Activated T-cell treated with anti-CD3 and anti-CD28 coated beads, Interleukin-2, amount 50 U/mL, for 1 hour (primary cell): ENCODE measurements at regions not wholly inside any gene's neighbourhood (a gene's known extent, or its start where the extent isn't known, plus 50 kb on each side); places are given as distances from the start of the nearest gene placed in this dataset.

Experiments
- DNase-seq: peaks from one replicate; pipeline ENCODE4 v3.0.0-alpha.2; 2020

- DNase-seq, result no peak
These were observed 139.6 kb upstream of the UNC5B start for GRCh38 chr10:71072823-71073210.

GRCh38 chr10:71073451-71074175 lies 138.8 kb upstream of the UNC5B start:
- no peak for DNase-seq

GRCh38 chr10:71074176-71074755 lies 138.1 kb upstream of the UNC5B start:
- DNase-seq, result no peak

GRCh38 chr10:71075086-71075758 lies 137.1 kb upstream of the UNC5B start:
- peak; percentile 2 for DNase-seq

GRCh38 chr10:71075759-71076472 lies 136.5 kb upstream of the UNC5B start:
- no peak for DNase-seq

GRCh38 chr10:71076473-71077142 lies 135.8 kb upstream of the UNC5B start:
- no peak for DNase-seq

GRCh38 chr10:71077143-71077581 lies 135.2 kb upstream of the UNC5B start:
- DNase-seq, result no peak

- no peak for DNase-seq
These were observed 134.4 kb upstream of the UNC5B start for GRCh38 chr10:71077796-71078453.

GRCh38 chr10:71078454-71079145 lies 133.8 kb upstream of the UNC5B start:
- DNase-seq, result no peak

GRCh38 chr10:71079761-71080380 lies 132.5 kb upstream of the UNC5B start:
- no peak for DNase-seq

GRCh38 chr10:71080381-71081228 lies 131.8 kb upstream of the UNC5B start:
- no peak for DNase-seq

GRCh38 chr10:71081229-71081560 lies 131.2 kb upstream of the UNC5B start:
- no peak for DNase-seq

GRCh38 chr10:71081912-71082311 lies 130.5 kb upstream of the UNC5B start:
- DNase-seq, result no peak

- no peak for DNase-seq
These were observed 129.2 kb upstream of the UNC5B start for GRCh38 chr10:71082960-71083715.

- no peak for DNase-seq
These were observed 128.7 kb upstream of the UNC5B start for GRCh38 chr10:71083716-71083975.

GRCh38 chr10:71084061-71084817 lies 128.1 kb upstream of the UNC5B start:
- no peak for DNase-seq

- DNase-seq, result no peak
These were observed 127.6 kb upstream of the UNC5B start for GRCh38 chr10:71084818-71085126.

- DNase-seq, result no peak
These were observed 126.5 kb upstream of the UNC5B start for GRCh38 chr10:71085689-71086438.
